ENCODE measurements at regions not wholly inside any gene's neighbourhood (a gene's known extent, or its start where the extent isn't known, plus 50 kb on each side); places are given as distances from the start of the nearest gene placed in this dataset.
A peak's percentile ranks its signal among the peaks of the same experiment; 100 is the strongest.

GRCh38 chr20:17856837-17857605 is 111.6 kb downstream of the SNX5 start:
- DNase-seq = no peak

GRCh38 chr20:17856024-17856564 is 112.5 kb downstream of the SNX5 start:
- no peak for DNase-seq

DNA sequence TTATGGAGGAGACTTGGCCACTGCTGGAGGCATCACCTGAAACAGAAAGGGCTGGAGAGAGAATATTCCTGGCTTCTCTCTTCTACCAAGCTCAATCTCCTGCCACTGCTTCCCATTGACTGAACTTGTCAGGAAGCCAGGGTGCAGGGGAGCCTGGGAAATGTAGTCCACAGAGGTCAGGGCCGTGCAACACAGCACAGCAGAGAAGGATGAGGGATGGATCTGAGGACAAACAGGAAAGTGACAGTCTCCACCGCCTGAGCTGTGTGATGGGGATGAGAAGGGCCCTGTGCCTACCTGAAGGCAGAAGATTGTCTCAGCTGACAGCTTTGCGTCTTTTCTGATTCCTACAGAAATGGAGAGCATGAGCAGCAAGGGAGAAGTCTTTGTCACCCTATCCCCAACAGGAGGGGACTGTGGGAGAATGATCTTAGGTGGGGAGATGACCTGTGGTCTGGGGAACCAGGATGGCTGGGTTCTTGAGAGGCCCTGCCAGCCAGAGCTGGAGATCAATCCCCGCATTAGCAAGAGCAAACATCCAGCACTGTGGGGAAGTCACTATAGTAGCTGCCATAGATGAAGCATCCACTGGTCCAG is 114.2 kb downstream of the SNX5 start:
- peak; percentile 83 for DNase-seq

- DNase-seq = no peak
Observed at GRCh38 chr20:17852323-17852722, 116.3 kb downstream of the SNX5 start.

- DNase-seq = no peak
Observed at GRCh38 chr20:17850684-17851026, 117.9 kb downstream of the SNX5 start.

DNA sequence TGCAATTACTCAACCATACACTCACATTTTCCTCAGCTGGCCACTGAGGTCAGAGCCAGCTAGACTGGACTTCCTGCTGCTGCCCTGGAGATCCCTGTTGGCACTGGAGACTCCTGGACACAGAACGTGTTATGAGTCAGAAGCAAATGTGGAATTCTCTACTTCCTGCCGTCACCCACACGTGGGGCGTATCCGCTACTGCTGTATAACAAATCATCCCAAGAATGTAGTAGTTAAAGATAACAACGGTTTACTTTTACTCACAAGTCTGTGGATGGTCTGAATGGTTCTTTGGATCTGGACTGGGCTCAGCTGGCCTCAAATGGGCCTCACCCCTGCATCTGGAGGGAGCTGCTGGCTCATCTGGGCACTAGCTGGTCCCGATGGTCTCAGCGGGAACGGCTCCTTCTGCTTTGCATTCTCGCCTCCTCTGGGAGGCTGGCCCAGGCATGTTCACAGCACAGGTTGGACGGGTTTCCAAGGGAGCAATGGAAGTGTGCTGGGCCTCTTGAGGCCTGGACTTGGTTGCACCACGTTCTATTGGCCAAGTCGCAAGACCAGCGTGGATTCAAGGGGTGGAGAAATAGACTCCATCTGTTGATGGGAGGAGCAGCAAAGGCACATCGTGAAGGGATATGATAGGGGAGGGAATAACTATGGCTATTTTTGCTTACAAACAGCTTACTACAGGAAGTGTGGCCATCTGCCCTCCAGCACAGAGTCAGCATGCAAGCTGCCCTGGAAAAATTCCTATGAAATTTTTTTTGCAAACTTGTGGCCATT is 118.5 kb downstream of the SNX5 start:
- peak; percentile 80 for DNase-seq

DNA sequence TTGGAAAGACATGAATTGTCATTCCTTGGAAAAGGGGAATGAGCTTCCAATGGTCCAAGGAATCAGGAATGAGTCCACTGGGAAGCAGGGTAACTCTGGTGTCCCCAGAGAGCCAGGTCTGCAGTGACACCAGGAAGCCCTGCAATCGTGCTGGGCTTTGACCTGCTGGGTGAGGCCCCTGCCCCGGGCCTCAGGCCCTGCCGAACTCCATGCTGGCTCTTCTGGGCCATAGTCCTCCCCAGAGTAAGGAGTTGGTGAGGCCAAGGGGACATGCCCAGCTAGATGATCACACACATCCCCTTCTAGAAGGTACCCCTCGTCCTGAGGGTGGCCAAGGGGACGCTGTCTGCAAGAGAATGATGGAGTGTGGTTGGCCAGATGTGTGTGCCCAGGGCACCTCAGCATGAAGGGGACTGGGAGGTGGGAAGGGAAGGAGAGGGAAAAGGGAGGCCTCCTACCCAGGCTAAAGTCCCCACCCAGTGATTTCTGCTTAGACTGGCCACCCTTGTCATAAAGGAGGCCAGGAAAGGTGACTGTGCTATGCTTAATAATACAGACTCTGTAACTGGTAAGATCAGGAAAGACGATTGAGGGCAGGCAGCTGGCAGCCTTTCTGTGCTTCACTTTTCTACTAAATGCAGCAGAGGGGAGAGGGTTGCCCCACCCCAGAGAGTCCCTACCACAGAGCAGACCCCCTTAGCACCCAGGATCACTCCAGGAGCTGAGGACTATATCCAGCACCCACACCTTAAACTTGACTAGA is 119.3 kb downstream of the SNX5 start:
- no peak for DNase-seq

GRCh38 chr20:17848249-17849048 is 120.1 kb downstream of the SNX5 start:
- no peak for DNase-seq

DNA sequence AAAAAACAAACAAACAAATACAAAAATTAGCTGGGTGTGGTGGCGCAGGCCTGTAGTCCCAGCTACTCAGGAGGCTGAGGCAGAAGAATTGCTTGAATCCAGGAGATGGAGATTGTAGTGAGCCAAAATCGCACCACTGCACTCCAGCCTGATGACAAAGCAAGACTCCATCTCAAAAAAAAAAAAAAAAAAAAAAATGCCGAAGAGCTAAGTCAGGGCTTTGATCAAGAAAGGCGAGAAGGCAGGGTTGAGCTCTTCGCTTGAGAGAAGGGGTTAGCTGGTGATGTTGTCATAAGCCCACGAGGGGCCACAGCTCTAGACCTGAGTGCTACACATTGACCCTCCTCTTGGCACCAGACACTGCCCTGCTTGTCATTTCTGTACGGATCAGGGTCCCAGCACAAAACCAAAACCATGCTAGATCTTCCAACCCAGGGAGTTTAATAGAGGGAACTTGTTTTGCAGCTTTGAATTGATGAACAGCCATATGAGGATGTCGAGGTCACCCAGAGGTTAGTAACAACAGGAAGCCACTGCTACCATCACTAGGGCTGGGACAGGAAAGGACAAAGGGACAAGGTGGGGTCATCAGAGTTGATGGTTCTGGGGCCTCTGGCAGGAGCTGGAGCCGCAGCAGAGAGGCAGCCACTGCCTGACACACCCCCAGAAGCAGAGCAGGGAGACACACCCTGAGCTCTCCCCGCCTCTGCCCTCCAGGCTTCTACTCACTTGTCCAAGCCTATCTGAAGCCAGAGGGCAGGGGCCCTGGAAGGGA is 122.7 kb downstream of the SNX5 start:
- DNase-seq = no peak

DNA sequence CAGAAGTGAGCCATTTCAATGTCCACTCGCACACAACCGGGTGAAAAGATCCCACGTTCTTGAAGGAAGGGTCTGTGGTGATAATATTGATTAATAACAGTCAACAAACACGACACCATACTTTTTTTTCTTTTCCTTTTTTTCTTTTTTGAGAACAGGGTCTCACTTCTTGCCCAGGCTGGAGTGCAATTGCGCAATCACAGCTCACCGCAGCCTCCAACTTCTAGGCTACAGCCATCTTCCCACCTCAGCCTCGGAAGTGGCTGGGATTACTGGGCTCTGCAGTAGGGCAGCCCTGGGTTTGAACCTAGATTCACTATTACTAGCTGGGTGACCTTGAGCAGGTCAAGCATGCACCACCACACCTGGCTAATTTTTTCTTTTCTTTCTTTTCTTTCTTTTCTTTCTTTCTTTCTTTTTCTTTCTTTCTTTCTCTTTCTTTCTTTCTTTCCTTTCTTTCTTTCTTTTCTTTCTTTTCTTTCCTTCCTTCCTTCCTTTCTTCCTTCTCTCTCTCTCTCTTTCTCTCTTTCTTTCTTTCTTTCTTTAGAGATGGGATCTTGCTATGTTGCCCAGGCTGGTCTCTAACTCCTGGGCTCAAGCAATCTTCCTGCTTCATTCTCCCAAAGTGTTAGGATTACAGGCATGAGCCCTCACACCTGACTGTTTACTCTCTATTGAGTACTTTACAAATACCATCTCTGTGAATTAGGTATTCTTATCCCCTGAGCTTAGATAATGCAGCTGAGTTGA is 123.9 kb downstream of the SNX5 start:
- no peak for DNase-seq

GRCh38 chr20:17844133-17844429 is 124.5 kb downstream of the SNX5 start:
- DNase-seq = no peak

- DNase-seq = no peak
Observed at GRCh38 chr20:17843246-17844132, 125.1 kb downstream of the SNX5 start.

- DNase-seq = no peak
Observed at GRCh38 chr20:17841751-17842215, 126.8 kb downstream of the SNX5 start.

DNA sequence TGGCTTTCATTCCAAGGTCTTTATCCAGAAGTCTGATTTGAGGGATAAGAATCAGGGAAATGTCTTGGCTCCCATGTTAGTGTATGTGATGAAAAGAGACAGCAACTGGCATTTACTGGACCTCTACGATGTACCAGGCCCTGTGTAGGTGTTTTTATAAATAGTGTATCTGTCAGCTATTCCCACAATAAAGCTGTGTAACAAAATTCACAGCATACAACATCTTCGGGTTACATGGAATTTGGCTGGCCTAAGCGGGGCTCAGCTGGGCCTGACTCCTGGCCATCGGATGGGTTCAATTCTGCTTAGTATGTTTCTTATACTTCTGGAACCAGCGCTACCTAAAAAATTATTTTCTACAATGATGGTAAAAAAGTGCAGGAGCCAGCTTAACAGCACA is 128.2 kb downstream of the SNX5 start:
- no peak for DNase-seq

DNA sequence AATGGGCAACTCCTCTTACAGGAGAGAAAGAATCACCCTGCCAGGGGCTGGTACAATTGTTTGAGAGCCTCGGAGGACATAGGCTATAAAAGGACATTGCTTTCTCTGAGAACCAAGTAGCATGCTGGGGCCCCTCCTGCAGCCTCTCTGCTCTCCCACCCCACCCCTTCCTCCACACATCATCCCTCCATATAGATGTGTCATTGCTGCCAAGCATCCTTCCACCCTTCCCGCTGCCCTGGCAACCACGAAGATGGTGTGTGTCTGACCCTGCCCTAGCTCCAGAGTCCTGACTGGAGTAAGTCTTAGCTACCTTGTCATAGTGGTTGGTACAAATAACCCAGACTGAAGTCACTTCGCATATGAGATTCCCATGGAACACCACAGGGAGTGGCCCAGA is 129.7 kb downstream of the SNX5 start:
- no peak for DNase-seq

- DNase-seq = no peak
Observed at GRCh38 chr20:17837179-17837578, 131.4 kb downstream of the SNX5 start.

DNA sequence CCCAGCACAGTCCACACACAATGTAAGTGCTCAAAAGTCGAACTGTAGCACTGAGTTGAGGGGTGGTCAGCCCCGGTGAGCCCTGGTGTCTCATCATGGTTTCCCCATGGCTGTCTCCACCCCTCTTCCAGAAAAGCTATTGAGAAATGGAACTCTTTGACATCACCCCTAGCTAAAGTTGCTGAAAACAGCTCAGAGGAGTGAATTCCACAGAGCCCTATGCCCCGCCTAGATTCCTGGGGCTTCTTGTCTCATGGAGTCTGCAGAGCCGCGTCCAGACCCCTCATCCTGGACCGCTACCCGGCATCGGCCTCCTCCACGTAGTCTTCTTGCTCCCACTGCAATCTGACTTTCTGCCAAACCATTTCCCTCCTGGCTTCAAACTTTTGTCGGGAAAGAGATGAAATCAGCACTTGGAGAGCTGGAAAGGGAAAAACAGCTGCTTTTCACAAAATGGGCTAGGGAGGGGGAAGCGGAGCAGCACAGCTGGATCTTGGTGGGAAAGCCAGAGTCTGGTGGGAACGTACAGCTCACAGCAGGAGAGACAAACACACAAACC is 132.2 kb downstream of the SNX5 start:
- DNase-seq = no peak

- DNase-seq = no peak
Observed at GRCh38 chr20:17835934-17836300, 132.7 kb downstream of the SNX5 start.

- DNase-seq = peak; percentile 82
Observed at GRCh38 chr20:17835240-17835933, 133.2 kb downstream of the SNX5 start.
